ENCODE measurements at regions not wholly inside any gene's neighbourhood (a gene's known extent, or its start where the extent isn't known, plus 50 kb on each side); places are given as distances from the start of the nearest gene placed in this dataset.

- no peak overlapping the region for H3K4me3 Mint-ChIP-seq (ENCODE audit: low read depth, unreplicated experiment)
- no peaks in the 10 kb centered on the region for H3K9me3 Mint-ChIP-seq (ENCODE audit: low read depth, unreplicated experiment)
- H3K4me1 Mint-ChIP-seq (ENCODE audit: low read depth, unreplicated experiment): no peaks in the 10 kb centered on the region
- no peaks in the 10 kb centered on the region for H3K27me3 Mint-ChIP-seq (ENCODE audit: unreplicated experiment)
- no TSS peak for BruUV-seq (replicated peaks)
- DNase-seq: no peak
- H3K36me3 Mint-ChIP-seq (ENCODE audit: insufficient read depth, unreplicated experiment): no peaks in the 10 kb centered on the region
- no peak overlapping the region for H3K27ac Mint-ChIP-seq (ENCODE audit: unreplicated experiment)
- TF ChIP-seq CTCF (IDR thresholded peaks at IDR 0.05; ENCODE audit: unreplicated experiment): no peak
- intact Hi-C loops (cut with micrococcal nuclease; ENCODE audit: unreplicated experiment): no loop called here
- CTCF ChIA-PET: no interaction called here
Observed at GRCh38 chr3:144496141-144496835, 524.7 kb downstream of the DIPK2A start.

DNA sequence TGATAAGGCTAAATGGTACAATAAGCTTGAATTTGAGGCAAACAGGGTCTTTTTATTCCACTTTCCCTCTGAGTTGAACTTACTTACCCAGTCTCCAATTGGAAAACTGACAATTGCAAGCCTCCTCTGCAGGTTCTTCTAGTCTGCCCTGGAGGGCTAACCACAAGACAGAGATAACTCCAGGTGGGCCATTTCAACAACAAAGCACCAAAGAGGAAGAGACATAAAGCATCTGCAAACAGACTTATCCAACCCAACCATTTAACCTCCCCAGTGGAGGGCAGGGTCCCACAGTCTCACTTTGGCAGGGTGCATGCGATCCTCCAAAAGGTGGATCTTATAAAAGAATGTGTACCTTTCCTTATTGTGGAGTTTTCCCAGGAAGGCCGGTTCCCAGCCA lies 525.8 kb downstream of the DIPK2A start:
- Mint-ChIP-seq H3K27ac (ENCODE audit: unreplicated experiment) (no peak overlapping the region), H3K4me3 (ENCODE audit: low read depth, unreplicated experiment) (no peak overlapping the region), H3K4me1 (ENCODE audit: low read depth, unreplicated experiment) (no peaks in the 10 kb centered on the region), H3K27me3 (ENCODE audit: unreplicated experiment) (no peaks in the 10 kb centered on the region), H3K36me3 (ENCODE audit: insufficient read depth, unreplicated experiment) (no peaks in the 10 kb centered on the region), H3K9me3 (ENCODE audit: low read depth, unreplicated experiment) (no peaks in the 10 kb centered on the region)
- BruUV-seq (replicated peaks): no TSS peak
- intact Hi-C loops (cut with micrococcal nuclease; ENCODE audit: unreplicated experiment): no loop called here
- CTCF ChIA-PET: no interaction called here
- no peak for DNase-seq
- TF ChIP-seq CTCF (IDR thresholded peaks at IDR 0.05; ENCODE audit: unreplicated experiment): no peak

- Mint-ChIP-seq H3K27ac (ENCODE audit: unreplicated experiment) (no peak overlapping the region), H3K36me3 (ENCODE audit: insufficient read depth, unreplicated experiment) (no peaks in the 10 kb centered on the region), H3K4me1 (ENCODE audit: low read depth, unreplicated experiment) (no peaks in the 10 kb centered on the region), H3K4me3 (ENCODE audit: low read depth, unreplicated experiment) (no peak overlapping the region), H3K27me3 (ENCODE audit: unreplicated experiment) (no peaks in the 10 kb centered on the region), H3K9me3 (ENCODE audit: low read depth, unreplicated experiment) (no peaks in the 10 kb centered on the region)
- no TSS peak for BruUV-seq (replicated peaks)
- TF ChIP-seq CTCF (IDR thresholded peaks at IDR 0.05; ENCODE audit: unreplicated experiment): no peak
- CTCF ChIA-PET: no interaction called here
- intact Hi-C loops (cut with micrococcal nuclease; ENCODE audit: unreplicated experiment): no loop called here
- no peak for DNase-seq
Observed at GRCh38 chr3:144499001-144499930, 527.6 kb downstream of the DIPK2A start.

GRCh38 chr3:144501467-144501866 lies 529.8 kb downstream of the DIPK2A start:
- Mint-ChIP-seq H3K27ac (ENCODE audit: unreplicated experiment) (no peak overlapping the region), H3K4me3 (ENCODE audit: low read depth, unreplicated experiment) (no peak overlapping the region), H3K27me3 (ENCODE audit: unreplicated experiment) (no peaks in the 10 kb centered on the region), H3K9me3 (ENCODE audit: low read depth, unreplicated experiment) (no peaks in the 10 kb centered on the region), H3K4me1 (ENCODE audit: low read depth, unreplicated experiment) (no peaks in the 10 kb centered on the region), H3K36me3 (ENCODE audit: insufficient read depth, unreplicated experiment) (no peaks in the 10 kb centered on the region)
- BruUV-seq (replicated peaks): no TSS peak
- no peak for TF ChIP-seq CTCF (IDR thresholded peaks at IDR 0.05; ENCODE audit: unreplicated experiment)
- CTCF ChIA-PET: no interaction called here
- intact Hi-C loops (cut with micrococcal nuclease; ENCODE audit: unreplicated experiment): no loop called here
- no peak for DNase-seq

Measured in Calu3 (cell line).